ENCODE measurements at regions not wholly inside any gene's neighbourhood (a gene's known extent, or its start where the extent isn't known, plus 50 kb on each side); places are given as distances from the start of the nearest gene placed in this dataset.
"Not testable (repeated sequence)": the region's sequence is repeated elsewhere in the genome, so short reads cannot be mapped to it uniquely, and the experiment has no call there.

DNA sequence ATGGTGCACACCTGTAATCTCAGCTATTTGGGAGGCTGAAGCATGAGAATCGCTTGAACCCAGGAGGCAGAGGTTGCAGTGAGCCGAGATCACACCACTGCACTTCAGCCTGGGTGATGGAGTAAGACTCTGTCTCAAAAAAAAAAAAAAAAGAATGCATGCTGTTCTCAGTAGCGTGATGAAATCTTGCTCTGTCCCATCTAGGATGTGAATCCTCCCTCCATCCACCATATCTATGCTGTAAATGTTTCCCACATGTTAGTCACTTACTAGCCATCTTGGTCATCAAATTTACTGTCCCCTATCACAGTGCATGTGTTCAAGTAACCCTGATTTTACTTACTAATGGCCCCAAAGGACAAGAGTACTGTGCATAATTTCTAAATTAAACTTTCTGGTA is 315.4 kb upstream of the TBX18 start:
- no peaks in the 10 kb centered on the region for H3F3A ChIP-seq (ENCODE audit: insufficient read depth, low read length)
- no peak overlapping the region for H2AFZ ChIP-seq (ENCODE audit: low read length)
- no peak overlapping the region for H3K4me3 ChIP-seq (ENCODE audit: low read depth, low read length, poor library complexity, severe bottlenecking)
- H3K4me2 ChIP-seq (ENCODE audit: low read length), result no peak overlapping the region
- H3K27me3 ChIP-seq (ENCODE audit: insufficient read depth, low read length), result no peaks in the 10 kb centered on the region
- H3K79me2 ChIP-seq (ENCODE audit: insufficient read depth, low read length), result no peaks in the 10 kb centered on the region
- H4K20me1 ChIP-seq (ENCODE audit: insufficient read depth, low read length), result no peaks in the 10 kb centered on the region
- TF ChIP-seq, protein P1, sequence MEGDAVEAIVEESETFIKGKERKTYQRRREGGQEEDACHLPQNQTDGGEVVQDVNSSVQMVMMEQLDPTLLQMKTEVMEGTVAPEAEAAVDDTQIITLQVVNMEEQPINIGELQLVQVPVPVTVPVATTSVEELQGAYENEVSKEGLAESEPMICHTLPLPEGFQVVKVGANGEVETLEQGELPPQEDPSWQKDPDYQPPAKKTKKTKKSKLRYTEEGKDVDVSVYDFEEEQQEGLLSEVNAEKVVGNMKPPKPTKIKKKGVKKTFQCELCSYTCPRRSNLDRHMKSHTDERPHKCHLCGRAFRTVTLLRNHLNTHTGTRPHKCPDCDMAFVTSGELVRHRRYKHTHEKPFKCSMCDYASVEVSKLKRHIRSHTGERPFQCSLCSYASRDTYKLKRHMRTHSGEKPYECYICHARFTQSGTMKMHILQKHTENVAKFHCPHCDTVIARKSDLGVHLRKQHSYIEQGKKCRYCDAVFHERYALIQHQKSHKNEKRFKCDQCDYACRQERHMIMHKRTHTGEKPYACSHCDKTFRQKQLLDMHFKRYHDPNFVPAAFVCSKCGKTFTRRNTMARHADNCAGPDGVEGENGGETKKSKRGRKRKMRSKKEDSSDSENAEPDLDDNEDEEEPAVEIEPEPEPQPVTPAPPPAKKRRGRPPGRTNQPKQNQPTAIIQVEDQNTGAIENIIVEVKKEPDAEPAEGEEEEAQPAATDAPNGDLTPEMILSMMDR (IDR thresholded peaks at IDR 0.05; ENCODE audit: low read length), result no peak
- TF ChIP-seq EZH2 (IDR thresholded peaks at IDR 0.05; ENCODE audit: borderline replicate concordance, low read length), result no peak
- H3K4me1 ChIP-seq (ENCODE audit: insufficient read depth, low read length, severe bottlenecking), result no peaks in the 10 kb centered on the region
- no peaks in the 10 kb centered on the region for H3K9me3 ChIP-seq (ENCODE audit: low read length)
- H3K27ac ChIP-seq (ENCODE audit: low read depth, low read length, poor library complexity, severe bottlenecking), result no peak overlapping the region
- no peaks in the 10 kb centered on the region for H3K9me2 ChIP-seq (ENCODE audit: low read depth, low read length)
- H3K9ac ChIP-seq (ENCODE audit: low read length), result no peak overlapping the region
- no peaks in the 10 kb centered on the region for H3K36me3 ChIP-seq (ENCODE audit: insufficient read depth, low read length)

DNA sequence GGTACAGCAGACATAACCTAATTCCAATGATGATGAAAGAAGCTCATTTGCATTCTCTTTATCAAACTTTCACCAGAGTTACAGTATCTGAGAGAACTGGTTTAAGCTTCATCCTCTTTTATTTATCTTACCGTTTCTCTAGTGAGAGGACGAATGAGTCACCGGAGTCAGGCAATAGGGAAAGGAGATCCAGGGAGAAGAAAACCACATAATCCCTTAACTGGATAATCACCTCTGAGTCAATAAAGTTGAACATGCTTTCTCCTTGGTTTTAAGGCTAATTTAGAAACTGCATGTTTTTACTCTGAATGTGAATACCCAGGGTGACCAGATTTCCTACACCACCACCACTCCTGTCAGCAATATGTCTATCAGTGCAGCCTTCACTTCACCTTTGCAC is 313.7 kb upstream of the TBX18 start:
- no peaks in the 10 kb centered on the region for H3K4me1 ChIP-seq (ENCODE audit: insufficient read depth, low read length, severe bottlenecking)
- H3K9me3 ChIP-seq (ENCODE audit: low read length), result no peaks in the 10 kb centered on the region
- no peak overlapping the region for H3K27ac ChIP-seq (ENCODE audit: low read depth, low read length, poor library complexity, severe bottlenecking)
- no peaks in the 10 kb centered on the region for H3F3A ChIP-seq (ENCODE audit: insufficient read depth, low read length)
- no peak overlapping the region for H3K9ac ChIP-seq (ENCODE audit: low read length)
- H3K36me3 ChIP-seq (ENCODE audit: insufficient read depth, low read length), result no peaks in the 10 kb centered on the region
- no peaks in the 10 kb centered on the region for H4K20me1 ChIP-seq (ENCODE audit: insufficient read depth, low read length)
- no peaks in the 10 kb centered on the region for H3K27me3 ChIP-seq (ENCODE audit: insufficient read depth, low read length)
- H3K4me2 ChIP-seq (ENCODE audit: low read length), result no peak overlapping the region
- no peaks in the 10 kb centered on the region for H3K79me2 ChIP-seq (ENCODE audit: insufficient read depth, low read length)
- no peak overlapping the region for H3K4me3 ChIP-seq (ENCODE audit: low read depth, low read length, poor library complexity, severe bottlenecking)
- H3K9me2 ChIP-seq (ENCODE audit: low read depth, low read length), result no peaks in the 10 kb centered on the region
- TF ChIP-seq, protein P1 (IDR thresholded peaks at IDR 0.05; ENCODE audit: low read length), result no peak
- TF ChIP-seq EZH2 (IDR thresholded peaks at IDR 0.05; ENCODE audit: borderline replicate concordance, low read length), result no peak
- no peak overlapping the region for H2AFZ ChIP-seq (ENCODE audit: low read length)

DNA sequence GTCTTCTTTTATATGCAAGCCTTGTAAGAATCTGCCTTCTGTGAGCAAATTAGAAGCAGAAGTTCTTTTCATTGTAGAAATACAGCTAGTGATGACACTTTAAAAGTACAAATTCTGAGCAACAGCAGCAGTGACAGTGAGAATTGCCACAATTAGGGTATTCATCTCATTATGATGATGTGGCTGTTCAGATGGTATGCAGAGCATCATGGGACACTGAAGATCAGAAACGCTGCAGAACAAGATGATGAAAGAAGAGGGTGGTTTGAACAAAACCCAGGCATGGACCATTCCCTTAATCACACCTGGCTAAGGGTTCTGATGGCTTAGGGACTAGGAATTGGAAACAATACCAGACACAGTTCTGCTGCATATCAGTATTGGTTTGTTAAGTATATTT is 312.7 kb upstream of the TBX18 start:
- no peak overlapping the region for H2AFZ ChIP-seq (ENCODE audit: low read length)
- no peaks in the 10 kb centered on the region for H3K9me2 ChIP-seq (ENCODE audit: low read depth, low read length)
- no peak overlapping the region for H3K4me2 ChIP-seq (ENCODE audit: low read length)
- no peaks in the 10 kb centered on the region for H3K36me3 ChIP-seq (ENCODE audit: insufficient read depth, low read length)
- TF ChIP-seq EZH2 (IDR thresholded peaks at IDR 0.05; ENCODE audit: borderline replicate concordance, low read length), result no peak
- TF ChIP-seq, protein P1 (IDR thresholded peaks at IDR 0.05; ENCODE audit: low read length), result no peak
- no peak overlapping the region for H3K9ac ChIP-seq (ENCODE audit: low read length)
- no peaks in the 10 kb centered on the region for H3K27me3 ChIP-seq (ENCODE audit: insufficient read depth, low read length)
- H3K9me3 ChIP-seq (ENCODE audit: low read length), result no peaks in the 10 kb centered on the region
- H3K27ac ChIP-seq (ENCODE audit: low read depth, low read length, poor library complexity, severe bottlenecking), result no peak overlapping the region
- no peaks in the 10 kb centered on the region for H3F3A ChIP-seq (ENCODE audit: insufficient read depth, low read length)
- H3K4me3 ChIP-seq (ENCODE audit: low read depth, low read length, poor library complexity, severe bottlenecking), result no peak overlapping the region
- no peaks in the 10 kb centered on the region for H3K4me1 ChIP-seq (ENCODE audit: insufficient read depth, low read length, severe bottlenecking)
- no peaks in the 10 kb centered on the region for H3K79me2 ChIP-seq (ENCODE audit: insufficient read depth, low read length)
- no peaks in the 10 kb centered on the region for H4K20me1 ChIP-seq (ENCODE audit: insufficient read depth, low read length)

DNA sequence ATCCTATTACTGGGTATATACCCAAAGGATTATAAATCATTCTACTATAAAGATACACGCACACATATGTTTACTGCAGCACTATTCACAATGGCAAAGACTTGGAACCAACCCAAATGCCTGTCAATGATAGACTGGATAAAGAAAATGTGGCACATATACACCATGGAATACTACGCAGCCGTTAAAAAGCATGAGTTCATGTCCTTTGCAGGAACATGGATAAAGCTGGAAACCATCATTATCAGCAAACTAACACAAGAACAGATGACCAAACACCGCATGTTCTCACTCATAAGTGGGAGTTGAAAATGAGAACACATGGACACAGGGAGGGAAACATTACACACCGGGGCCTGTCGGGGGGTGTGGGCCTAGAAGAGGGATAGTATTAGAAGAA is 307.4 kb upstream of the TBX18 start:
- not testable (repeated sequence) for H3K9me2 ChIP-seq (ENCODE audit: low read depth, low read length); H3F3A ChIP-seq (ENCODE audit: insufficient read depth, low read length); H3K27ac ChIP-seq (ENCODE audit: low read depth, low read length, poor library complexity, severe bottlenecking); H4K20me1 ChIP-seq (ENCODE audit: insufficient read depth, low read length); H2AFZ ChIP-seq (ENCODE audit: low read length); H3K4me2 ChIP-seq (ENCODE audit: low read length); H3K9ac ChIP-seq (ENCODE audit: low read length); H3K4me3 ChIP-seq (ENCODE audit: low read depth, low read length, poor library complexity, severe bottlenecking); H3K9me3 ChIP-seq (ENCODE audit: low read length); H3K4me1 ChIP-seq (ENCODE audit: insufficient read depth, low read length, severe bottlenecking); H3K79me2 ChIP-seq (ENCODE audit: insufficient read depth, low read length); H3K27me3 ChIP-seq (ENCODE audit: insufficient read depth, low read length); H3K36me3 ChIP-seq (ENCODE audit: insufficient read depth, low read length)
